ENCODE measurements at regions not wholly inside any gene's neighbourhood (a gene's known extent, or its start where the extent isn't known, plus 50 kb on each side); places are given as distances from the start of the nearest gene placed in this dataset.
A peak's percentile ranks its signal among the peaks of the same experiment; 100 is the strongest.

GRCh38 chr10:105579112-105579511 is 938.0 kb downstream of the SORCS3 start:
- H3K23me2 ChIP-seq (ENCODE audit: low read depth, low read length) = no peaks in the 10 kb centered on the region
- no peak overlapping the region for H4K91ac ChIP-seq (replicated peaks; ENCODE audit: insufficient read length, low read length)
- no peak overlapping the region for H2BK120ac ChIP-seq (replicated peaks; ENCODE audit: low read depth, low read length)
- H3K56ac ChIP-seq (replicated peaks; ENCODE audit: insufficient read length, low read depth, low read length) = no peak overlapping the region
- H3K4me2 ChIP-seq (ENCODE audit: insufficient read depth in 1 of 2, low read depth in 2 of 2, low read length in 2 of 2) = no peak overlapping the region
- H3K9ac ChIP-seq (replicated peaks in 1 of 4; ENCODE audit: extremely low read depth in 1 of 4, low read depth in 3 of 4, low read length in 3 of 4) = no peak overlapping the region
- H3K18ac ChIP-seq (ENCODE audit: extremely low read depth, low read length) = no peak overlapping the region
- H4K8ac ChIP-seq (ENCODE audit: extremely low read depth, insufficient read depth, low read length) = no peak overlapping the region
- TF ChIP-seq SIX5 (IDR thresholded peaks at IDR 0.05; ENCODE audit: low read depth, low read length) = no peak
- no peak for TF ChIP-seq NRF1 (IDR thresholded peaks at IDR 0.05; ENCODE audit: low read depth, low read length)
- TF ChIP-seq POU5F1 (IDR thresholded peaks at IDR 0.05; ENCODE audit: low read depth, low read length) = no peak
- no peak for TF ChIP-seq EGR1 (IDR thresholded peaks at IDR 0.05; ENCODE audit: borderline replicate concordance, low read depth, low read length)
- no peak for TF ChIP-seq POLR2AphosphoS5 (IDR thresholded peaks at IDR 0.05; ENCODE audit: low read depth, low read length)
- no peak for TF ChIP-seq TAF1 (IDR thresholded peaks at IDR 0.05; ENCODE audit: low read depth, low read length)
- TF ChIP-seq BACH1 (IDR thresholded peaks at IDR 0.05; ENCODE audit: low read length) = no peak
- no peak for TF ChIP-seq CBX5 (IDR thresholded peaks at IDR 0.05; ENCODE audit: low read depth, low read length)
- TF ChIP-seq YY1 (IDR thresholded peaks at IDR 0.05; ENCODE audit: low read depth, low read length) = no peak
- TF ChIP-seq HDAC2 (IDR thresholded peaks at IDR 0.05; ENCODE audit: borderline replicate concordance in 1 of 2, low read depth in 2 of 2, low read length in 2 of 2) = no peak
- TF ChIP-seq CTBP2 (IDR thresholded peaks at IDR 0.05; ENCODE audit: borderline replicate concordance, insufficient read depth, insufficient read length, low read length) = no peak
- TF ChIP-seq BRCA1 (IDR thresholded peaks at IDR 0.05; ENCODE audit: low read depth, low read length) = no peak
- H2BK20ac ChIP-seq (ENCODE audit: low read length) = no peak overlapping the region
- POLR2A ChIA-PET (ENCODE audit: partially characterized antibody) = no interaction called here
- H3K27ac ChIP-seq (ENCODE audit: low read depth, low read length) = no peak overlapping the region; the same call in 1 of the 2 replicates
- H2AFZ ChIP-seq (ENCODE audit: low read length) = no peak overlapping the region
- DNase-seq (ENCODE audit: low read depth in 1 of 2, low spot score in 2 of 2) = no peak
- H3K23ac ChIP-seq (ENCODE audit: insufficient read length) = no peak overlapping the region
- WGBS, 2 experiments (ENCODE audit: extremely low coverage in 1 of 2, insufficient coverage in 1 of 2, insufficient read length in 1 of 2, insufficient replicate concordance in 2 of 2, low coverage in 1 of 2, low lambda C conversion rate in 2 of 2, missing lambda C conversion rate in 1 of 2) = 96% methylated on average over 5 of the region's 5 CpGs; no CpG with 5 or more reads in 1 of the 2 experiments
- FAIRE-seq = no peak
- no peak overlapping the region for H3K4me3 ChIP-seq (ENCODE audit: extremely low read depth in 1 of 4, insufficient read depth in 2 of 4, low read depth in 3 of 4, low read length in 4 of 4)
- CTCF ChIA-PET (ENCODE audit: partially characterized antibody) = interaction anchor here (1.0 kb wide), 1 partner anchor 112 kb away, joined by 3 read pairs; no protein-coding TSS in a partner anchor
- H3K14ac ChIP-seq (ENCODE audit: insufficient read length) = no peak overlapping the region
- H3K36me3 ChIP-seq (ENCODE audit: control insufficient read depth in 2 of 4, insufficient read depth in 4 of 4, low read length in 3 of 4) = no peaks in the 10 kb centered on the region
- H4K20me1 ChIP-seq (replicated peaks in 1 of 2; ENCODE audit: control insufficient read depth in 1 of 2, insufficient read depth in 2 of 2, low read length in 2 of 2) = no peaks in the 10 kb centered on the region
- no peak overlapping the region for H2BK5ac ChIP-seq (ENCODE audit: low read depth, low read length)
- no peaks in the 10 kb centered on the region for H3K4me1 ChIP-seq (replicated peaks in 1 of 4; ENCODE audit: control insufficient read depth in 3 of 4, insufficient read depth in 4 of 4, low read length in 3 of 4)
- 0 out of 2 replicates have a peak overlapping the region, but pooled peaks have one; percentile 27 for H2BK12ac ChIP-seq (ENCODE audit: low read depth, low read length)
- no peak overlapping the region for H2AK5ac ChIP-seq (ENCODE audit: low read depth, low read length)
- no peak overlapping the region for H2BK15ac ChIP-seq (ENCODE audit: low read length)
- H3K79me1 ChIP-seq (ENCODE audit: low read depth, low read length) = no peaks in the 10 kb centered on the region
- no peaks in the 10 kb centered on the region for H3K9me3 ChIP-seq (ENCODE audit: insufficient read depth in 2 of 2, low read depth in 1 of 2, low read length in 1 of 2)
- H3K79me2 ChIP-seq (ENCODE audit: control insufficient read depth in 1 of 2, insufficient read depth in 2 of 2, low read length in 2 of 2) = no peaks in the 10 kb centered on the region
- no peak overlapping the region for H4K5ac ChIP-seq (ENCODE audit: insufficient read length, low read depth, low read length)
- H3K4ac ChIP-seq (replicated peaks; ENCODE audit: insufficient read length, low read depth, low read length) = no peak overlapping the region
- no peaks in the 10 kb centered on the region for H3K27me3 ChIP-seq (replicated peaks in 1 of 4; ENCODE audit: control insufficient read depth in 3 of 4, extremely low read depth in 1 of 4, insufficient read depth in 3 of 4, low read length in 3 of 4)
